Neural crest cell (in vitro differentiated cells): ENCODE measurements at regions not wholly inside any gene's neighbourhood (a gene's known extent, or its start where the extent isn't known, plus 50 kb on each side); places are given as distances from the start of the nearest gene placed in this dataset.

Experiments
- DNase-seq: peaks from one replicate; pipeline ENCODE4 v3.0.0; 2021; ENCODE audit warnings: low read depth, mixed read lengths, low spot score
- H3K27ac Mint-ChIP-seq: one replicate; pipeline ENCODE4 v1.8.0; 2021; ENCODE audit warnings: mild to moderate bottlenecking, mixed read lengths; ENCODE audit not compliant: unreplicated experiment
- H3K27me3 Mint-ChIP-seq: 2 replicates; pipeline ENCODE4 v1.8.0; 2021; ENCODE audit warnings: low read depth, mild to moderate bottlenecking, mixed read lengths
- H3K36me3 Mint-ChIP-seq: 2 replicates; pipeline ENCODE4 v1.8.0; 2021; ENCODE audit warnings: low read depth, mild to moderate bottlenecking, mixed read lengths
- H3K4me1 Mint-ChIP-seq: 2 replicates; pipeline ENCODE4 v1.8.0; 2021; ENCODE audit warnings: mixed read lengths
- H3K4me3 Mint-ChIP-seq: one replicate; pipeline ENCODE4 v1.8.0; 2021; ENCODE audit warnings: mild to moderate bottlenecking, mixed read lengths
- H3K9me3 Mint-ChIP-seq: 2 replicates; pipeline ENCODE4 v1.8.0; 2021; ENCODE audit warnings: mixed read lengths
- CTCF ChIP-seq: fragments of 200-600 bp; sonication (generic); conservative IDR thresholded peaks from 2 replicates; pipeline ENCODE4 v1.5.0; 2021; ENCODE audit warnings: antibody characterized with exemption, mild to moderate bottlenecking

- Mint-ChIP-seq H3K36me3 (no peaks in the 10 kb centered on the region), H3K27me3 (peaks cover 87% of the 10 kb centered on the region)
- no peak for DNase-seq
These were observed 53.6 kb upstream of the CAB39 start for GRCh38 chr2:230658877-230659652.

GRCh38 chr2:230660294-230661060 lies 52.2 kb upstream of the CAB39 start:
- no peak for TF ChIP-seq CTCF
- H3K4me3 Mint-ChIP-seq, result no peak overlapping the region
- peaks cover 4% of the 10 kb centered on the region for H3K4me1 Mint-ChIP-seq
- H3K9me3 Mint-ChIP-seq, result no peaks in the 10 kb centered on the region
- H3K27me3 Mint-ChIP-seq, result peaks cover 84% of the 10 kb centered on the region
- DNase-seq, result no peak
- H3K36me3 Mint-ChIP-seq, result no peaks in the 10 kb centered on the region
- no peak overlapping the region for H3K27ac Mint-ChIP-seq

More at GRCh38 chr2:230658877-230659652, 53.6 kb upstream of the CAB39 start:
- peak overlapping the region; percentile 52 for H3K27ac Mint-ChIP-seq
- no peak overlapping the region for H3K4me3 Mint-ChIP-seq
- no peak for TF ChIP-seq CTCF
- H3K9me3 Mint-ChIP-seq, result no peaks in the 10 kb centered on the region
- peaks cover 7% of the 10 kb centered on the region for H3K4me1 Mint-ChIP-seq

GRCh38 chr2:230661072-230661957 lies 51.3 kb upstream of the CAB39 start:
- no peak for TF ChIP-seq CTCF
- H3K9me3 Mint-ChIP-seq, result no peaks in the 10 kb centered on the region
- H3K27ac Mint-ChIP-seq, result no peak overlapping the region
- no peak for DNase-seq
- H3K4me3 Mint-ChIP-seq, result no peak overlapping the region
- peaks cover 78% of the 10 kb centered on the region for H3K27me3 Mint-ChIP-seq
- no peaks in the 10 kb centered on the region for H3K36me3 Mint-ChIP-seq
- peaks cover 4% of the 10 kb centered on the region for H3K4me1 Mint-ChIP-seq
